Activated gamma-delta T cell (primary cell): ENCODE measurements at regions not wholly inside any gene's neighbourhood (a gene's known extent, or its start where the extent isn't known, plus 50 kb on each side); places are given as distances from the start of the nearest gene placed in this dataset.

Experiments
- DNase-seq: peaks from one replicate; lab custom pipeline; 2025; lab: John Stamatoyannopoulos, UW

- no peak for DNase-seq
These were observed 67.8 kb downstream of the CASP12 start for GRCh38 chr11:104830508-104830907.

- no peak for DNase-seq
These were observed 68.2 kb downstream of the CASP12 start for GRCh38 chr11:104830080-104830479.

GRCh38 chr11:104826772-104827171, 71.5 kb downstream of the CASP12 start:
- DNase-seq = no peak

- no peak for DNase-seq
These were observed 74.6 kb downstream of the CASP12 start for GRCh38 chr11:104823657-104824056.

- DNase-seq = no peak
These were observed 77.8 kb downstream of the CASP12 start for GRCh38 chr11:104820431-104820830.

- no peak for DNase-seq
These were observed 78.7 kb downstream of the CASP12 start for GRCh38 chr11:104819603-104820002.

GRCh38 chr11:104819107-104819506, 79.2 kb downstream of the CASP12 start:
- no peak for DNase-seq

- DNase-seq = no peak
These were observed 80.3 kb downstream of the CASP12 start for GRCh38 chr11:104817973-104818372.

GRCh38 chr11:104813532-104813931, 84.7 kb downstream of the CASP12 start:
- no peak for DNase-seq

- DNase-seq = no peak
These were observed 86.0 kb downstream of the CASP12 start for GRCh38 chr11:104812103-104812788.

- DNase-seq = no peak
These were observed 94.5 kb downstream of the CASP12 start for GRCh38 chr11:104803776-104804175.

GRCh38 chr11:104799251-104799650, 99.0 kb downstream of the CASP12 start:
- no peak for DNase-seq

- no peak for DNase-seq
These were observed 99.5 kb downstream of the CASP12 start for GRCh38 chr11:104798789-104799188.

- DNase-seq = no peak
These were observed 102.0 kb downstream of the CASP12 start for GRCh38 chr11:104796301-104796700.

- DNase-seq = no peak
These were observed 102.6 kb downstream of the CASP12 start for GRCh38 chr11:104795501-104796213.

GRCh38 chr11:104792861-104793260, 105.4 kb downstream of the CASP12 start:
- no peak for DNase-seq

- no peak for DNase-seq
These were observed 106.4 kb downstream of the CASP12 start for GRCh38 chr11:104791896-104792295.

- DNase-seq = no peak
These were observed 113.4 kb downstream of the CASP12 start for GRCh38 chr11:104784684-104785460.

GRCh38 chr11:104783241-104783640, 115.0 kb downstream of the CASP12 start:
- DNase-seq = no peak

GRCh38 chr11:104782377-104782754, 115.9 kb downstream of the CASP12 start:
- no peak for DNase-seq

- DNase-seq = no peak
These were observed 116.4 kb downstream of the CASP12 start for GRCh38 chr11:104781719-104782376.

GRCh38 chr11:104781037-104781436, 117.2 kb downstream of the CASP12 start:
- DNase-seq = no peak
